GM12873 (cell line): ENCODE measurements at regions not wholly inside any gene's neighbourhood (a gene's known extent, or its start where the extent isn't known, plus 50 kb on each side); places are given as distances from the start of the nearest gene placed in this dataset.

ENCODE experiments used
- CTCF ChIP-seq: IDR thresholded peaks from 2 replicates; pipeline ENCODE4 v1.5.1; 2012; ENCODE audit warnings: low read depth, mild to moderate bottlenecking, moderate library complexity, low read length, control low read depth; ENCODE audit not compliant: insufficient read depth; ENCODE audit errors: missing control alignments

GRCh38 chr2:83613178-83613577 is 845.9 kb downstream of the SUCLG1 start:
- TF ChIP-seq CTCF = no peak

- TF ChIP-seq CTCF = no peak
These were observed 856.3 kb downstream of the SUCLG1 start for GRCh38 chr2:83602753-83603152.

GRCh38 chr2:83596592-83597282 is 862.3 kb downstream of the SUCLG1 start:
- TF ChIP-seq CTCF = no peak

- no peak for TF ChIP-seq CTCF
These were observed 863.2 kb downstream of the SUCLG1 start for GRCh38 chr2:83595926-83596325.

GRCh38 chr2:83595121-83595690 is 863.9 kb downstream of the SUCLG1 start:
- TF ChIP-seq CTCF = no peak

- TF ChIP-seq CTCF = no peak
These were observed 864.6 kb downstream of the SUCLG1 start for GRCh38 chr2:83594241-83595120.

- TF ChIP-seq CTCF = no peak
These were observed 871.8 kb downstream of the SUCLG1 start for GRCh38 chr2:83587309-83587708.
